NB4 (cell line): ENCODE measurements at regions not wholly inside any gene's neighbourhood (a gene's known extent, or its start where the extent isn't known, plus 50 kb on each side); places are given as distances from the start of the nearest gene placed in this dataset.

ENCODE experiments used
- CTCF ChIP-seq: IDR thresholded peaks from one replicate; pipeline ENCODE4 v1.5.1; 2012; ENCODE audit warnings: low read depth, low read length
- POLR2A ChIP-seq: IDR thresholded peaks from 2 replicates; pipeline ENCODE4 v1.6.1; 2011; ENCODE audit warnings: mild to moderate bottlenecking; ENCODE audit not compliant: insufficient read length; ENCODE audit errors: extremely low read depth
- TF ChIP-seq, protein P1 (sequence below): IDR thresholded peaks from 2 replicates; pipeline ENCODE4 v1.6.1; 2011; ENCODE audit warnings: low read depth, low read length

GRCh38 chr20:33910056-33910455 is 83.7 kb upstream of the RALY start:
- TF ChIP-seq CTCF (no peak), POLR2A (no peak)
- TF ChIP-seq, protein P1, sequence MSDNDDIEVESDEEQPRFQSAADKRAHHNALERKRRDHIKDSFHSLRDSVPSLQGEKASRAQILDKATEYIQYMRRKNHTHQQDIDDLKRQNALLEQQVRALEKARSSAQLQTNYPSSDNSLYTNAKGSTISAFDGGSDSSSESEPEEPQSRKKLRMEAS: no peak
